ENCODE measurements at regions not wholly inside any gene's neighbourhood (a gene's known extent, or its start where the extent isn't known, plus 50 kb on each side); places are given as distances from the start of the nearest gene placed in this dataset.

DNA sequence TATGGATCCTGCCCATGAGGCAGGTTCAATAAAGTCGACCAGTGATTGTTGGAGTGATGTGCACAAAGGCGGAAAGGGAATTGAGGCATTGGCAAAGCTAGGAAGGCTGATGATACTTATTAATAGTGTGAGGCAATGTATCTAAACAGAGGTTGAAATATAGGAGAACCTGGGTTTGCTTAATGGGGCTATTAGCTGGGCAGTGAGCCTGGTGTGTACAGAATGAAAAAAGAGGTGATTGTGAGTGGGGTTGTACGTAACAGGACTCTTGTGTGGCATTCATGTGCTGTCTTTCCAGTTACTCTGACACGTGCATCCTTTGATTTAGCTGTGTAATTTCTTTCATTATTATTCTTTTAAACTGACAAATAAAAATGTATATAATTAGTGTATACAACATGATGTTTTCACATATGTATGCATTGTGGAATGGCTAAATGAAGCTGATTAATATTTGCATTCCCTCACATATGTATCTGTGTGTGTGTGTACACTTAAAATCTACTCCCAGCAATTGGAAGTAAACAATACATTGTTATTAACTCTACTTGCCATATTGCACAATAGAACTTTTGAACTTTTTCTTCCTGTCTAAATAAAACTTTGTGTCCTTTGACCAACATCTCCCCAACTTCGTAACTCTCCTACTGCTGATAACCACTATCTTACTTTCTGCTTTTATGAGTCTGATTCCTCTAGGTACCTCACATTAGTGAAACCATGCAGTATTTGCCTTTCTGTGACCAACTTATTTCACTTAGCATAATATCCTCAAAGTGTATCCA lies 220.5 kb upstream of the SLC35B3 start:
- Histone ChIP-seq H3K79me1 (ENCODE audit: low read depth in 1 of 2, low read length in 2 of 2) (no peaks in the 10 kb centered on the region), H3K9ac (ENCODE audit: low read depth, low read length) (no peak overlapping the region), H3K4me3 (ENCODE audit: insufficient read depth, low read depth, low read length) (no peak overlapping the region), H3K4me2 (ENCODE audit: low read depth, low read length) (no peak overlapping the region), H3K9me3 (ENCODE audit: control insufficient read depth, insufficient read depth, low read length) (peaks cover 18% of the 10 kb centered on the region), H2AFZ (replicated peaks; ENCODE audit: low read length, poor library complexity) (no peak overlapping the region), H2BK120ac (ENCODE audit: low read depth, low read length) (no peak overlapping the region), H3K27ac (ENCODE audit: insufficient read depth, low read length) (no peak overlapping the region), H2BK5ac (ENCODE audit: low read depth, low read length, poor library complexity, severe bottlenecking) (no peak overlapping the region), H3K4ac (ENCODE audit: low read depth, low read length) (no peak overlapping the region), H3K27me3 (ENCODE audit: control insufficient read depth, insufficient read depth, low read length) (no peaks in the 10 kb centered on the region), H4K5ac (ENCODE audit: low read depth, low read length) (no peak overlapping the region), H3K14ac (replicated peaks; ENCODE audit: low read depth, low read length) (no peak overlapping the region), H3K56ac (ENCODE audit: extremely low read depth, insufficient read depth, low read length) (no peak overlapping the region), H2AK9ac (replicated peaks; ENCODE audit: low read depth, low read length, poor library complexity) (no peak overlapping the region), H4K20me1 (ENCODE audit: insufficient read depth, low read length) (no peaks in the 10 kb centered on the region), H4K91ac (ENCODE audit: insufficient read depth, low read depth, low read length) (no peak overlapping the region), H2AK5ac (ENCODE audit: low read depth, low read length) (no peak overlapping the region), H3K36me3 (ENCODE audit: control insufficient read depth, insufficient read depth, low read length) (no peaks in the 10 kb centered on the region), H3K23ac (ENCODE audit: low read depth, low read length) (no peak overlapping the region), H4K8ac (ENCODE audit: low read depth in 2 of 2, low read length in 2 of 2) (no peak overlapping the region), H3K9me1 (ENCODE audit: insufficient read depth, low read length) (no peaks in the 10 kb centered on the region), H2BK20ac (ENCODE audit: low read depth, low read length) (no peak overlapping the region), H3K18ac (ENCODE audit: low read depth, low read length) (no peak overlapping the region), H3K4me1 (ENCODE audit: control insufficient read depth, insufficient read depth, low read length) (no peaks in the 10 kb centered on the region), H2BK15ac (ENCODE audit: low read depth, low read length) (no peak overlapping the region)
- ATAC-seq (ENCODE audit: low read depth), result no peak
- intact Hi-C loops (cut with micrococcal nuclease) (no loop called here), dilution Hi-C loops (cut with HindIII; ENCODE audit: low sequenced_read_pairs, unreplicated experiment) (no loop called here), in situ Hi-C loops (cut with MboI; ENCODE audit: low sequenced_read_pairs) (no loop called here)
- no peak for DNase-seq
- TF ChIP-seq CEBPB (IDR thresholded peaks at IDR 0.05; ENCODE audit: low read depth, low read length), result peak; percentile 44; the same call in 1 of the 2 replicates
- no peak for TF ChIP-seq BHLHE40 (IDR thresholded peaks at IDR 0.05; ENCODE audit: low read depth, low read length)
- TF ChIP-seq RAD21 (IDR thresholded peaks at IDR 0.05; ENCODE audit: low read length), result no peak
- TF ChIP-seq RFX5 (IDR thresholded peaks at IDR 0.05; ENCODE audit: low read depth, low read length), result no peak
- TF ChIP-seq CHD1 (IDR thresholded peaks at IDR 0.05; ENCODE audit: low read depth, low read length), result no peak
- TF ChIP-seq SMC3 (IDR thresholded peaks at IDR 0.05; ENCODE audit: low read depth, low read length), result no peak
- no TSS peak for BruUV-seq (replicated peaks)
- WGBS, 2 experiments (ENCODE audit: extremely low coverage in 2 of 2, insufficient read length in 1 of 2), result 29% methylated on average over 3 of the region's 5 CpGs; no CpG with 5 or more reads in 1 of the 2 experiments
- ChIA-PET CTCF (interaction anchor here (0.6 kb wide), 1 partner anchor 181 kb away, joined by 3 read pairs; no protein-coding TSS in a partner anchor), POLR2A (ENCODE audit: unreplicated experiment) (no interaction called here)
